ENCODE measurements at regions not wholly inside any gene's neighbourhood (a gene's known extent, or its start where the extent isn't known, plus 50 kb on each side); places are given as distances from the start of the nearest gene placed in this dataset.

- no peak for TF ChIP-seq CTCF (IDR thresholded peaks at IDR 0.05)
- TF ChIP-seq POLR2AphosphoS5 (IDR thresholded peaks at IDR 0.05) = no peak
- TF ChIP-seq POLR2A (IDR thresholded peaks at IDR 0.05) = no peak
Observed at GRCh38 chr1:181948372-181948771, 113.1 kb downstream of the ZNF648 start.
